Naive thymus-derived CD4-positive, alpha-beta T cell (primary cell): ENCODE measurements at regions not wholly inside any gene's neighbourhood (a gene's known extent, or its start where the extent isn't known, plus 50 kb on each side); places are given as distances from the start of the nearest gene placed in this dataset.

ENCODE experiments used
- ATAC-seq: fragments of 150-1000 bp; cut with Tn5 transposase; 2 replicates; pipeline ENCODE4 v1.10.0; 2021; ENCODE audit warnings: mild to moderate bottlenecking, moderate library complexity
- CTCF ChIA-PET: fragments of 350-600 bp; sonication (Branson Sonifier 250); formaldehyde crosslinking; loops from one replicate; lab custom pipeline; 2021; ENCODE audit warnings: antibody characterized with exemption; lab: Charles Lee
- POLR2A ChIA-PET: fragments of 350-600 bp; sonication (Branson Sonifier 250); formaldehyde crosslinking; loops from one replicate; lab custom pipeline; 2021; ENCODE audit warnings: antibody characterized with exemption, inconsistent platforms; lab: Charles Lee
- DNase-seq, 9 donors: peaks; one replicate each; pipeline versions ENCODE4 v3.0.0 to v3.0.0-alpha.2; 2020 to 2022; ENCODE audit warnings: mixed read lengths in 1 of 9
- H3K27ac ChIP-seq: one replicate; pipeline ENCODE4 v1.7.0; 2013; ENCODE audit warnings: mild to moderate bottlenecking, low read depth, low read length, moderate library complexity
- H3K27me3 ChIP-seq, 2 donors: one replicate each; pipeline ENCODE4 v1.7.0; 2013; ENCODE audit warnings: low read length in 2 of 2, mild to moderate bottlenecking in 2 of 2, moderate library complexity in 2 of 2; ENCODE audit not compliant: control insufficient read depth in 2 of 2, insufficient read depth in 2 of 2
- H3K36me3 ChIP-seq, 3 experiments: 1 replicate in 2 of 3; 2 replicates in 1 of 3; pipeline ENCODE4 v1.7.0; 2013; ENCODE audit warnings: low read length in 3 of 3, mild to moderate bottlenecking in 3 of 3, moderate library complexity in 1 of 3; ENCODE audit not compliant: insufficient read depth in 3 of 3, control insufficient read depth in 2 of 3
- H3K4me1 ChIP-seq, 2 donors: one replicate each; pipeline ENCODE4 v1.7.0; 2013; ENCODE audit warnings: low read length in 2 of 2, mild to moderate bottlenecking in 2 of 2, moderate library complexity in 1 of 2; ENCODE audit not compliant: control insufficient read depth in 2 of 2, insufficient read depth in 2 of 2
- H3K4me3 ChIP-seq: 2 replicates; pipeline ENCODE4 v1.7.0; 2013; ENCODE audit warnings: mild to moderate bottlenecking, low read length
- H3K9me3 ChIP-seq, 3 experiments: 1 replicate in 2 of 3; 2 replicates in 1 of 3; pipeline ENCODE4 v1.7.0; 2013; ENCODE audit warnings: low read length in 3 of 3; ENCODE audit not compliant: control insufficient read depth in 2 of 3
- H3K27ac Mint-ChIP-seq, 9 donors: one replicate each; pipeline ENCODE4 v1.8.0; 2020 to 2022; ENCODE audit warnings: mixed read lengths in 9 of 9, mild to moderate bottlenecking in 8 of 9, moderate library complexity in 5 of 9, inconsistent platforms in 2 of 9
- H3K27me3 Mint-ChIP-seq, 5 donors: one replicate each; pipeline ENCODE4 v1.8.0; 2021 to 2022; ENCODE audit warnings: mixed read lengths in 5 of 5, mild to moderate bottlenecking in 1 of 5
- H3K36me3 Mint-ChIP-seq, 5 donors: one replicate each; pipeline ENCODE4 v1.8.0; 2020 to 2022; ENCODE audit warnings: mixed read lengths in 5 of 5, mild to moderate bottlenecking in 3 of 5, inconsistent platforms in 1 of 5
- H3K4me1 Mint-ChIP-seq, 7 donors: one replicate each; pipeline ENCODE4 v1.8.0; 2020 to 2022; ENCODE audit warnings: mixed read lengths in 7 of 7, mild to moderate bottlenecking in 3 of 7, inconsistent platforms in 1 of 7
- H3K4me3 Mint-ChIP-seq, 10 donors: one replicate each; pipeline ENCODE4 v1.8.0; 2020 to 2022; ENCODE audit warnings: mild to moderate bottlenecking in 10 of 10, mixed read lengths in 10 of 10, moderate library complexity in 6 of 10, inconsistent platforms in 2 of 10
- H3K9me3 Mint-ChIP-seq, 11 donors: one replicate each; pipeline ENCODE4 v1.8.0; 2020 to 2022; ENCODE audit warnings: mixed read lengths in 11 of 11, mild to moderate bottlenecking in 4 of 11, inconsistent platforms in 1 of 11, moderate library complexity in 1 of 11
- intact Hi-C, 2 donors: fragments of 100-400 bp; cut with micrococcal nuclease; formaldehyde crosslinking; loops; one replicate each; pipeline ENCODE4 v1.15.1; 2023

DNA sequence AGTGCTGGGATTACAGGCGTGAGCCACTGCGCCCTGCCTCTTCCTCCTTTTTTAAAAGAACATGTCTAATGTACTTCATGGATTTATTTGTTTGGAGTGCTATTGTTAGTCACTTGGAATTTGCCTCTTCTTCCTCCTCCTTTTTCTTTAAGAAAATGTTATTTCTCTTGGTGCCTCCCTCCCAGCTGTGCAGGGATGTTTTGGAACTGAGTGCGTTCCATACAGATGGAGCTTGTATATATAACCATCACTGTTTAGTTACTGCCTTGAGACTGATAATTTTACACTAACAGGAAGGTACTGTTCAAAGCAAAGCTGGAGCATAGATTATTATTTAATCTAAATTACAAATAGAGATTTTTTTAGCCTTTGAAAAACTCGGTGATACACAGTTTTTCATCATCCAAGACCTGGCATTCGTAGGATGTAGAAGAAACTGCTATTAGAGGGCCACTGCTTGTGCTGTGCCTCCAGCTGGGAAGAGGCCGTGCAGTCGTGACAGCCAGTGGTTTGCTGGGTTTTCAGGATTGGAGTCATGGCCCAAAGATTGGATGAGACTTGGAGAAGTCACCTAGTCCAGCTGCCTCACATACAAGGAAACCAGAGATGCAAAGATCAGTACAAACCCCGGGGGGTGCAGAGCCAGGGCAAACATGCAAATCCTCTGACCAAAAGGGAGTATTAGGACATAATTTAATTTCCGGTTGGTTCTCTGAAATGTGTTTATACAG is 123.1 kb downstream of the PLEKHG1 start:
- DNase-seq (no peak), ATAC-seq (no peak)
- H3K27me3 ChIP-seq: no peaks in the 10 kb centered on the region
- H3K36me3 Mint-ChIP-seq: no peaks in the 10 kb centered on the region
- CTCF ChIA-PET: no interaction called here
- POLR2A ChIA-PET: no interaction called here
- H3K4me3 Mint-ChIP-seq: no peak overlapping the region
- intact Hi-C loops: no loop called here
- H3K9me3 ChIP-seq: no peaks in the 10 kb centered on the region
- H3K27me3 Mint-ChIP-seq: peaks cover 10 to 33% (median 19%) of the 10 kb centered on the region in 5 donors
- no peak overlapping the region for H3K4me3 ChIP-seq
- no peak overlapping the region for H3K27ac Mint-ChIP-seq
- H3K27ac ChIP-seq: no peak overlapping the region
- no peaks in the 10 kb centered on the region for H3K4me1 ChIP-seq
- H3K36me3 ChIP-seq: no peaks in the 10 kb centered on the region
- H3K9me3 Mint-ChIP-seq: peaks cover 0 to 4% (median 0%) of the 10 kb centered on the region in 11 donors
- peaks cover 2 to 12% (median 5%) of the 10 kb centered on the region in 7 donors for H3K4me1 Mint-ChIP-seq

- H3K4me1 ChIP-seq: no peaks in the 10 kb centered on the region
- peaks cover 10 to 33% (median 19%) of the 10 kb centered on the region in 5 donors for H3K27me3 Mint-ChIP-seq
- no peak for ATAC-seq
- no peak overlapping the region for H3K4me3 ChIP-seq
- ChIA-PET CTCF (no interaction called here), POLR2A (no interaction called here)
- H3K9me3 ChIP-seq: no peaks in the 10 kb centered on the region
- peaks cover 2 to 12% (median 5%) of the 10 kb centered on the region in 7 donors for H3K4me1 Mint-ChIP-seq
- intact Hi-C loops: no loop called here
- H3K36me3 Mint-ChIP-seq: no peaks in the 10 kb centered on the region
- H3K27ac Mint-ChIP-seq: no peak overlapping the region
- no peak overlapping the region for H3K27ac ChIP-seq
- no peak overlapping the region for H3K4me3 Mint-ChIP-seq
- DNase-seq: no peak
- H3K9me3 Mint-ChIP-seq: peaks cover 0 to 4% (median 0%) of the 10 kb centered on the region in 11 donors
- no peaks in the 10 kb centered on the region for H3K27me3 ChIP-seq
- no peaks in the 10 kb centered on the region for H3K36me3 ChIP-seq
Observed at GRCh38 chr6:150723345-150723658, 123.6 kb downstream of the PLEKHG1 start.

DNA sequence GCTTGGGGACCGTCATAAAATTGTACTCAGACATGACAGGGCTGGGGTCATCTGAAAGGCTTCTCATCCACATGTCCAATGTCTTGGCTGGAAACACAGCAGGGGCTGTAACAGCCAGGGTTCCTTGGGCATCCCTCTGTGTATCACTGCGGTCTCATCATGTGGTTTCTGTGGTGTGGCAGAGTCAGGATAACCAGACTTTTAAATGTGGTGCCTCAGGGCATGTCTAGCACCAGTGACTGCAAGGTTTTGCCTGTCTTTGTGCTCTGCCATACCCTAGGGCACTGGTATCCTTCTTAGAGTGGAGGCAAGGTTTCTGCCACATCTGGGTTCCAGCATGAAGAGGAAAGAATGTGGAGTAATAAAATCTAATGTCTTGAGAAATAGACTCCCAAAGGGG is 124.2 kb downstream of the PLEKHG1 start:
- H3K4me1 ChIP-seq: no peaks in the 10 kb centered on the region
- Mint-ChIP-seq H3K27ac (no peak overlapping the region), H3K4me3 (no peak overlapping the region), H3K27me3 (peaks cover 10 to 32% (median 19%) of the 10 kb centered on the region in 5 donors), H3K4me1 (peaks cover 2 to 12% (median 5%) of the 10 kb centered on the region in 7 donors), H3K36me3 (no peaks in the 10 kb centered on the region), H3K9me3 (peaks cover 0 to 4% (median 0%) of the 10 kb centered on the region in 11 donors)
- ATAC-seq: no peak
- no peaks in the 10 kb centered on the region for H3K9me3 ChIP-seq
- POLR2A ChIA-PET: no interaction called here
- no peak overlapping the region for H3K27ac ChIP-seq
- no peak overlapping the region for H3K4me3 ChIP-seq
- no peak for DNase-seq
- intact Hi-C loops: no loop called here
- no peaks in the 10 kb centered on the region for H3K27me3 ChIP-seq
- CTCF ChIA-PET: no interaction called here
- H3K36me3 ChIP-seq: no peaks in the 10 kb centered on the region

- no peak overlapping the region for H3K27ac Mint-ChIP-seq
- no peak overlapping the region for H3K4me3 Mint-ChIP-seq
- no peaks in the 10 kb centered on the region for H3K36me3 ChIP-seq
- ATAC-seq: no peak
- no peak for DNase-seq
- H3K9me3 ChIP-seq: no peaks in the 10 kb centered on the region
- H3K27ac ChIP-seq: no peak overlapping the region
- no peaks in the 10 kb centered on the region for H3K4me1 ChIP-seq
- intact Hi-C loops: no loop called here
- H3K4me3 ChIP-seq: no peak overlapping the region
- H3K27me3 Mint-ChIP-seq: peaks cover 5 to 25% (median 15%) of the 10 kb centered on the region in 5 donors
- H3K9me3 Mint-ChIP-seq: peaks cover 0 to 4% (median 0%) of the 10 kb centered on the region in 11 donors
- peaks cover 0 to 8% (median 2%) of the 10 kb centered on the region in 7 donors for H3K4me1 Mint-ChIP-seq
- H3K27me3 ChIP-seq: no peaks in the 10 kb centered on the region
- CTCF ChIA-PET: no interaction called here
- no peaks in the 10 kb centered on the region for H3K36me3 Mint-ChIP-seq
- POLR2A ChIA-PET: no interaction called here
Observed at GRCh38 chr6:150725795-150726194, 126.1 kb downstream of the PLEKHG1 start.

DNA sequence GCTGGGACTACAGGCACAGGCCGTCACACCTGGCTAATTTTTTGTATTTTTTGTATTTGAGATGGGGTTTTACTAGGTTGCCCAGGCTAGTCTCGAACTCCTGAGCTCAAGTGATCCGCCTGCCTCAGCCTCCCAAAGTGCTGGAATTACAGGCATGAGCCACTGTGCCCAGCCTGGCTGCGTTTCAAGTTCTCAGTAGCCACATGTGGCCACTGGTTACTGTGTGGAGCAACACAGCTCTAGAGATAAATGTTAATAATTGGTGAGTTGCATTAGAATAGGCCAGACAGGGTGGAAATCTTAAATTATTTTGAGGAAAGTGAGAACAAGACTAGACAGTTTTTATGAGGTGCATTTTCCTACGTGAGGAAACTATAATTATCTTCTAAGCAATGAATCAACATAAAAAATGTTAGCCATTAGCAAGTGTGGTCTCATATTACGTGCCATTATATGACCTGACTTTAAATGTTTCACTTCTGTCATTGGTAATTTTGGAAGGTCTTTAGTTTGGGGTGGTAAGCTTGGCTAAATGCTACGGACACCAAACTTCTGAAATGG is 129.6 kb downstream of the PLEKHG1 start:
- Mint-ChIP-seq H3K36me3 (no peaks in the 10 kb centered on the region), H3K4me1 (no peaks in the 10 kb centered on the region), H3K9me3 (peaks cover 0 to 4% (median 0%) of the 10 kb centered on the region in 11 donors), H3K27ac (no peak overlapping the region), H3K27me3 (peaks cover 0 to 13% (median 10%) of the 10 kb centered on the region in 5 donors), H3K4me3 (no peak overlapping the region)
- no peak for DNase-seq
- H3K36me3 ChIP-seq: no peaks in the 10 kb centered on the region
- no peaks in the 10 kb centered on the region for H3K4me1 ChIP-seq
- ChIA-PET CTCF (no interaction called here), POLR2A (no interaction called here)
- H3K27ac ChIP-seq: no peak overlapping the region
- H3K4me3 ChIP-seq: no peak overlapping the region
- H3K27me3 ChIP-seq: no peaks in the 10 kb centered on the region
- intact Hi-C loops: no loop called here
- no peaks in the 10 kb centered on the region for H3K9me3 ChIP-seq
- ATAC-seq: no peak

DNA sequence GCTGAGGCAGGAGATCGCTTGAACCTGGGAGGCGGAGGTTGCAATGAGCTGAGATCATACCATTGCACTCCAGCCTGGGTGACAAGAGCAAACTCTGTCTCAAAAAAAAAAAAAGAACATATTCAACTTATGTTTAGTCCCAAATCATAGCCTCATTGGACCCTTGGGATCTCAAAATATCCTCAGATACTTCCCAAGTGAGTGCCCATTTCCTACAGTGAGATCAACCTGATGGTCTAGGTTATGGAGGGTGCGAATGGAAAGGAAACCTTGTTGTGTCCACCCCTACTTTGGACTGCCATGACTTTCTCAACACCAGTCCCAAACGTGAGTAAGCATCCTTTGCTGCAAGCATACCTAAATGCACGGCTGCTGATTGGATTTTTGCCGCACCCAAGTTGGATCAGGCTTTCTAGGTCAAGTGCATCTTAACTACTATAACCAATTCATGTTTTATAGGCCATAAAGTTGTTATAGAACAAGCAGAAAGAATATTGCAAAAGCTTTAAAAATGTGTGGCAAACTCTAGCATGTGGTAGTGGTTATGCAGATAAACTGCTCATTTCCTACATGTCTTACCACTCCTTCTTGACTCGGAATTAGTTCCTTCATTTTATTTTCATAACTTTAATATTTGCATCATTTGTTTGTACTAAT is 131.2 kb downstream of the PLEKHG1 start:
- Mint-ChIP-seq H3K4me3 (no peak overlapping the region), H3K27me3 (peaks cover 0 to 5% (median 3%) of the 10 kb centered on the region in 5 donors), H3K9me3 (no peaks in the 10 kb centered on the region), H3K36me3 (no peaks in the 10 kb centered on the region), H3K4me1 (no peaks in the 10 kb centered on the region), H3K27ac (no peak overlapping the region)
- no peaks in the 10 kb centered on the region for H3K9me3 ChIP-seq
- H3K27me3 ChIP-seq: no peaks in the 10 kb centered on the region
- no peak overlapping the region for H3K27ac ChIP-seq
- ChIA-PET CTCF (no interaction called here), POLR2A (no interaction called here)
- intact Hi-C loops: no loop called here
- no peak for DNase-seq
- no peaks in the 10 kb centered on the region for H3K4me1 ChIP-seq
- H3K36me3 ChIP-seq: no peaks in the 10 kb centered on the region
- no peak overlapping the region for H3K4me3 ChIP-seq
- ATAC-seq: no peak
